Inferior parietal cortex (tissue), 1 donor: ENCODE measurements at regions not wholly inside any gene's neighbourhood (a gene's known extent, or its start where the extent isn't known, plus 50 kb on each side); places are given as distances from the start of the nearest gene placed in this dataset.

Experiments
- DNase-seq: peaks from one replicate; pipeline ENCODE4 v3.0.0-alpha.2; 2016; ENCODE audit errors: extremely low spot score

DNA sequence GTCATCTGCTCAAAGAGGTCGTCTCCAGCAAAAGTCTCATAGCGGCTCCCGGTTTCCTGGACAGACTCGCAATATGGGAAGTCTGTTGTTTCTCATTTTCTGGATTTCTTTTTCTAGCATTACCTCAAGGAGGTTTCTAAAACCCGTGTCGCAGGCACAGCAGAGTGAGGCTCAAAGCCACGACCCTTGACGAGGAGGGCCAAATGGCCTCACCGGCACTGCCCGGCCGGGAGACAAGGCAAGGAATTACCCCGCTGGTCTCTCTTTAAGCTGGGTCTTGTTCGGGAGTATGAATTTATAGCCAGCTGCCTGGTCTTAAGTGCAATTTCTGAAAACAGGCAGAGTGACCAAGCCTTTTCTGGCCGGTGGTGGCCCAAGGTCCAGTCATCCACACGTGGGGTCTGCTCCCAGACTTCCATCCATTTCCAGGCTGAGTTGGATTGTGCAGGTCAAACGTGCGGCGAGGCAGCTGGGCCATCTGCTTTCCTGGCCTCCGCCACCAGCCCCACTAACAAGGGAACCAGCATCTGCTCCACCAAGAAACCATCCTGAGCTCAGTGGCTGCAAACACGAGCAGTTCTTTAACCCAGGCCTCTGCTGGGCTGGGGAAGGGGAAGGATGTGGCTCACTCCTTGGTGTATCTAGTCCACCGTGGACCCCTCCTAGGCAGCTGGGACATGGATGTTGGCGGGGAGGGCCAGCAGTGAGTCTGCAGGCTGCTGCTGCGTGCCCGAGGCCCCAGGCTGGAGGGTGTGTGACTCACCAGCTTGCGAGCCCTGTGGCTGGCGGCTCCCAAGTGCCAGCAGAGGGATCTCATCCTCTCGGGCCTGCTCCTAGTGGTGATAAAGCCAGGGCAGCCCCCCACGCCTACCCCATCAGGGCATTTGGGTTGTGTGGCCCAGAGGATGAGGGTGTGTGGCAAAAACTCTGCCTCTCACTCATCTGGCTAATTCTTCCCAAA lies 55.6 kb upstream of the COL5A1 start:
- DNase-seq = no peak

DNA sequence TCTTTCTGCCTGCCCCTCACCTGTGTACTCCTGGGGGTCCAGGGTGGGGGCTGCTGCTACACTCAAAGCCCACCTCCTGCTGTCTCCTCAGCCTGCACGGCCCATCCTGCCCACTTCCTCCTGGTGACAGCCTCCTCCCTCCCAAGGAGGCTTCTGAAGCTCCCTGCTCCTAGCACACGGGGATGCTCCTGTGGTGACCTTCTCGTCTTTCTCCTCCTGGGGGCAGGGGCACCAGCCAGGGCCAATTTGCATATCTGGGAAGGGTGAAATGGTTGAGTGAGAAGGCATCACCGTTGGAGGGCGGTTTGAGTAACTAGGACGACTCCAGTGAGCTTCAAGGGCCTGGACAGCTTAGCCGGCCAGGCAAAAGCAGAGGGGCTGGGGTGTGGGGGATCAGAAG lies 51.9 kb upstream of the COL5A1 start:
- DNase-seq = no peak

DNA sequence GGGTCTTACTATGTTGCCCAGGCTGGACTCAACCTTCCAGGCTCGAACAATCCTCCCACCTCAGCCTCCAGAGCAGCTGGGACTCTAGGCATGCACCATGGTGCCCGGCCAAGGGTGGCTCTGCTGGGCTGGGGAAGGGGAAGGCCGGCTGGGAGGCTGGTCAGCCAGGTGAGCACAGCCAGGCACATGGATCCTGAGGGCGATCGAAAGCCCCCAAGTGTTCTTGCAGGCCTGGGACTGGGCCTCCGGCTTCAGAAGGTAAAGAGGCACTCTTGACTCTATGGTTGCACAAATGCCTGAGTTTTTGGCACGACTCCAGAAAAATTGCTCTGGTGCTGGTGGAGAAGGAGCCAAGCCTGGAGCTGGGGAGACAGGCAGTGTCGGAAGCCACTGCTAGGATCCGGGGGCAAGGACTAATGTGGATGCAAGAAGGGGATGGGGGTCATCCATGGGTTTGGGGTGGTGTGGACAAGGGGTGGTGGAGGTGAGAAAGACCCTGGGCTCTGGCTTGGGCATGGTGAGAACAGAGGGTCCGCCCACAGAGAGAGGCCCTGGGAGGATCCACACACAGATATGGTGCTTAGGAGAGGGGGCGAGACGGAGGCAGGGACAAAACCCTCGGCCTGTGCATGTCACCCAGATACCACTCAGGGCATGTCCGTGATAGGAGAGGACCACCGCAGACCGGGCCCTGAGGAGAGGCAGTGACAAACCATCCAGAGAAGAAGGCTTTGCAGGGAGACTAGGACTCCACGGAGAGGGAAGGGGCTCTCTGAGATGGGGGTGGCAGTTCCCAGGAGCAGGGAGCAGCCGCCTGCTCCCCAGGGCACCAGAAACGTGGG lies 51.1 kb upstream of the COL5A1 start:
- no peak for DNase-seq

DNA sequence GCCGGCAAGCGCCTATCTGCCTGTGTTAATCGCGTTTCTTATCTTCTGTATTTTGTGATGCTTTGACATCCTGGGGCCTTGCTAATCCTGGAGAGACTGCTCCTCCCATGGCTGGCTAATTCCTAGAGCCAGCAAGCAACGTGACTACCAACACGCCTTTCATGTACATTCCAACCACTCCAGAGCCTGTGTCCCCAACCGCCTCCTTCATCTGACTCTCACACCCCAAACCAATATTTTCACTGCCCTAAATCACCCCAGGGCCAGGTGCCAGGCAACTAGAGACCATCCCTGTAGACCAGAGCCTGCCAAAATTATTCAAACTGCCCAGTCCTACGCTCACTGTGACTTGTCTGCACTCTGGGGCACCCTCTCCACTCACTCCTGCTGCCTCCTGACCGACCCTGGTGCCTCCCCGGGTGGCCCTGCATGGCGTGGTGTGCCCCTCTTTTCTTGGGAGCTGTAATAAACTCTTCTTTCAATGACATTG lies 50.5 kb upstream of the COL5A1 start:
- no peak for DNase-seq

DNA sequence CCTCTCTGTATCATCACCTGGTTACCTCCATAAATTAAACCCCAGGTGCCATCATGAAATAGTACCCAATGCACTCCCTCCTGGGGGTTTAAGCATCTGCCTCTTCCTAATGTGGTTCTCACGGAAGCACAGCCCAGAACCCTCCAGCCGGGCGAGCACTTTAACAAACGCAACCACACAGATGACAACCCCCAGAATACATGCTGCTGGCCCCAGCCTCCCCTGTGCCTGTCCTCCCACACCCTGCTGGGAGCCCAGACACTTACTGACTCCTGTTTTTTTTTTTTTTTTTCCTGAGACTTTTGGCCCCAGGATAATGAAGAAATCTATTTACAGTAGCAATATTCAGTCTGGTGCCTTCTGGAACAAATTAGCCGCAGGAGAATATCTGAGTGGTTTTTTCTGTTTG lies 50.0 kb upstream of the COL5A1 start:
- DNase-seq = no peak
